ENCODE measurements at regions not wholly inside any gene's neighbourhood (a gene's known extent, or its start where the extent isn't known, plus 50 kb on each side); places are given as distances from the start of the nearest gene placed in this dataset.
A peak's percentile ranks its signal among the peaks of the same experiment; 100 is the strongest.

DNA sequence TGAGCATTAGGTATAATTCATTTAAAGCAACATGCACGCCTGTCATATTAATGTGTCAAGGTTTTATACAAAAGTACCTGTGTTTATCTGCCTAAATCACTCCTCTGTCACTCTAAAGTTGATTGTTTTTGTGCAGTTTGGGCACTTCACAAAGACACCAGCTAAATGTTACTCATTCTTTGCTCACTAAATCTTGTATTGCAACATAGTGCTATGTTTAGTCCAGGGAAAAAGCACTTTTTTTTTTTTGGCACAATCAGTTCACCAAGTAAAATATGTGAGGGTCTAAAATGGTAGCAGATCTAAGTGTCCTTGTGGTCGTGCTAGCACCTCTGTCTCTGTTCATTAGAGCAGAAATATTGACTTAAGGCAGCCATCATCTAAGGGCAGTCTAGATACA lies 2526.7 kb upstream of the PCDH20 start:
- Histone ChIP-seq H3K9me2 (replicated peaks; ENCODE audit: low read depth, low read length) (no peaks in the 10 kb centered on the region), H3F3A (ENCODE audit: low read depth) (no peaks in the 10 kb centered on the region), H2AFZ (ENCODE audit: low read length) (peak overlapping the region; percentile 13; the same call in 1 of the 2 replicates)

DNA sequence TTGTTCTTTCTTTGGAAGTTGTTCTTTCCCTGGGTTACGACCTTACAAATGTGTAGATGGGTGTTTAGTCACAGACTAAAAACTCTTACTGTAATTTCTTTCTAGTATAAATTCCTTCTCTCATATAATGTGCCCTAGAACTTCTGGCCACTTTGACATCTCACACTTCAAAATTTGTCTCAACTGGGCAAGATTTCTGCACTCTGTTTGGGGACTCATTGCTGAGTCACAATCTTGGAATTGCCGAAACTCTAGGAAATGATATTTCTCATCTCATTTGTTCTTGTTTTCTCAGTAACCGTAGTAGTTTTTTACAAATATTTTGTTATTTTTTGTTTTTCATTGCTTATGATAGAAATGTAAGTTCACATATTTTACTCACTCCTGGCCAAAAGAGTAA lies 2523.2 kb upstream of the PCDH20 start:
- no peaks in the 10 kb centered on the region for H3K4me1 ChIP-seq (ENCODE audit: insufficient read depth, low read length, poor library complexity, severe bottlenecking)
- H3K9me2 ChIP-seq (replicated peaks; ENCODE audit: low read depth, low read length) = no peaks in the 10 kb centered on the region
- H3K9ac ChIP-seq (ENCODE audit: low read depth, low read length, poor library complexity, severe bottlenecking) = no peak overlapping the region
- no peak overlapping the region for H2AFZ ChIP-seq (ENCODE audit: low read length)
- H3K27me3 ChIP-seq (ENCODE audit: insufficient read depth, low read length, poor library complexity, severe bottlenecking) = no peaks in the 10 kb centered on the region
- H3F3A ChIP-seq (ENCODE audit: low read depth) = no peaks in the 10 kb centered on the region
- H4K20me1 ChIP-seq (ENCODE audit: insufficient read depth, low read length, poor library complexity, severe bottlenecking) = no peaks in the 10 kb centered on the region
- no peaks in the 10 kb centered on the region for H3K36me3 ChIP-seq (ENCODE audit: insufficient read depth, low read length)
- no peak overlapping the region for H3K4me3 ChIP-seq (ENCODE audit: low read length, poor library complexity, severe bottlenecking)
- H3K9me3 ChIP-seq (ENCODE audit: insufficient read depth, low read depth, low read length) = no peaks in the 10 kb centered on the region
- H3K79me2 ChIP-seq (ENCODE audit: insufficient read depth, low read length) = no peaks in the 10 kb centered on the region
- TF ChIP-seq EZH2phosphoT487 (IDR thresholded peaks at IDR 0.05; ENCODE audit: borderline replicate concordance) = no peak
- TF ChIP-seq, protein P1, sequence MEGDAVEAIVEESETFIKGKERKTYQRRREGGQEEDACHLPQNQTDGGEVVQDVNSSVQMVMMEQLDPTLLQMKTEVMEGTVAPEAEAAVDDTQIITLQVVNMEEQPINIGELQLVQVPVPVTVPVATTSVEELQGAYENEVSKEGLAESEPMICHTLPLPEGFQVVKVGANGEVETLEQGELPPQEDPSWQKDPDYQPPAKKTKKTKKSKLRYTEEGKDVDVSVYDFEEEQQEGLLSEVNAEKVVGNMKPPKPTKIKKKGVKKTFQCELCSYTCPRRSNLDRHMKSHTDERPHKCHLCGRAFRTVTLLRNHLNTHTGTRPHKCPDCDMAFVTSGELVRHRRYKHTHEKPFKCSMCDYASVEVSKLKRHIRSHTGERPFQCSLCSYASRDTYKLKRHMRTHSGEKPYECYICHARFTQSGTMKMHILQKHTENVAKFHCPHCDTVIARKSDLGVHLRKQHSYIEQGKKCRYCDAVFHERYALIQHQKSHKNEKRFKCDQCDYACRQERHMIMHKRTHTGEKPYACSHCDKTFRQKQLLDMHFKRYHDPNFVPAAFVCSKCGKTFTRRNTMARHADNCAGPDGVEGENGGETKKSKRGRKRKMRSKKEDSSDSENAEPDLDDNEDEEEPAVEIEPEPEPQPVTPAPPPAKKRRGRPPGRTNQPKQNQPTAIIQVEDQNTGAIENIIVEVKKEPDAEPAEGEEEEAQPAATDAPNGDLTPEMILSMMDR (conservative IDR thresholded peaks at IDR 0.05; ENCODE audit: low read length) = no peak
- H3K4me2 ChIP-seq (ENCODE audit: low read depth, low read length, poor library complexity, severe bottlenecking) = no peak overlapping the region

More for the DNA sequence above, 2526.7 kb upstream of the PCDH20 start:
- H3K4me2 ChIP-seq (ENCODE audit: low read depth, low read length, poor library complexity, severe bottlenecking) = no peak overlapping the region
- no peaks in the 10 kb centered on the region for H3K4me1 ChIP-seq (ENCODE audit: insufficient read depth, low read length, poor library complexity, severe bottlenecking)
- H4K20me1 ChIP-seq (ENCODE audit: insufficient read depth, low read length, poor library complexity, severe bottlenecking) = no peaks in the 10 kb centered on the region
- TF ChIP-seq, protein P1 (conservative IDR thresholded peaks at IDR 0.05; ENCODE audit: low read length) = no peak
- TF ChIP-seq EZH2phosphoT487 (IDR thresholded peaks at IDR 0.05; ENCODE audit: borderline replicate concordance) = no peak
- no peaks in the 10 kb centered on the region for H3K79me2 ChIP-seq (ENCODE audit: insufficient read depth, low read length)
- no peak overlapping the region for H3K9ac ChIP-seq (ENCODE audit: low read depth, low read length, poor library complexity, severe bottlenecking)
- H3K27me3 ChIP-seq (ENCODE audit: insufficient read depth, low read length, poor library complexity, severe bottlenecking) = no peaks in the 10 kb centered on the region
- H3K9me3 ChIP-seq (ENCODE audit: insufficient read depth, low read depth, low read length) = no peaks in the 10 kb centered on the region
- H3K36me3 ChIP-seq (ENCODE audit: insufficient read depth, low read length) = no peaks in the 10 kb centered on the region
- H3K4me3 ChIP-seq (ENCODE audit: low read length, poor library complexity, severe bottlenecking) = no peak overlapping the region

DNA sequence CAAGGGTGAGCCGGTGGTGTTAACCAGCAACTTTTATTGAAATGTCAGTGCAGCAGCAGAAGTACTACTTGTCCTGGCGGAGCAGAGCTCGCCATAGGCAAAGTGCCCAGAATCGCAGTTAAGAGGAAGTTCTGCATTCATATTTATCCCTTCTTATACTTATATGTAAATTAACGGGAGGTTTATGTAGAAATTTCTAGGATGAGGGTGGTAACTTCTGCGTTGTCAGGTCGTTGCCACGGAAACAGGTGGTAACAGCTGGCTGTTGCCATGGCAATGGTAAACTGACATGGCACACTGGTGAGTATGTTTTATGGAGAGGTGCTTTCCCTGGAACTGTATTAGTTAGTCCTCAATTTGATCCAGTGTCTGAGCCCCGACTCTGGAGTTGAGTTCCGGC lies 2494.9 kb upstream of the PCDH20 start:
- H2AFZ ChIP-seq (ENCODE audit: low read length) = no peak overlapping the region
- no peaks in the 10 kb centered on the region for H4K20me1 ChIP-seq (ENCODE audit: insufficient read depth, low read length, poor library complexity, severe bottlenecking)
- no peaks in the 10 kb centered on the region for H3K4me1 ChIP-seq (ENCODE audit: insufficient read depth, low read length, poor library complexity, severe bottlenecking)
- H3K4me3 ChIP-seq (ENCODE audit: low read length, poor library complexity, severe bottlenecking) = no peak overlapping the region
- H3K4me2 ChIP-seq (ENCODE audit: low read depth, low read length, poor library complexity, severe bottlenecking) = no peak overlapping the region
- H3K36me3 ChIP-seq (ENCODE audit: insufficient read depth, low read length) = no peaks in the 10 kb centered on the region
- no peaks in the 10 kb centered on the region for H3K27me3 ChIP-seq (ENCODE audit: insufficient read depth, low read length, poor library complexity, severe bottlenecking)
- no peaks in the 10 kb centered on the region for H3K9me2 ChIP-seq (replicated peaks; ENCODE audit: low read depth, low read length)
- no peaks in the 10 kb centered on the region for H3F3A ChIP-seq (ENCODE audit: low read depth)
- H3K9me3 ChIP-seq (ENCODE audit: insufficient read depth, low read depth, low read length) = no peaks in the 10 kb centered on the region
- H3K79me2 ChIP-seq (ENCODE audit: insufficient read depth, low read length) = no peaks in the 10 kb centered on the region
- TF ChIP-seq, protein P1 (conservative IDR thresholded peaks at IDR 0.05; ENCODE audit: low read length) = no peak
- TF ChIP-seq EZH2phosphoT487 (IDR thresholded peaks at IDR 0.05; ENCODE audit: borderline replicate concordance) = no peak
- H3K9ac ChIP-seq (ENCODE audit: low read depth, low read length, poor library complexity, severe bottlenecking) = no peak overlapping the region

All from Loucy (cell line).